ENCODE measurements at regions not wholly inside any gene's neighbourhood (a gene's known extent, or its start where the extent isn't known, plus 50 kb on each side); places are given as distances from the start of the nearest gene placed in this dataset.

DNA sequence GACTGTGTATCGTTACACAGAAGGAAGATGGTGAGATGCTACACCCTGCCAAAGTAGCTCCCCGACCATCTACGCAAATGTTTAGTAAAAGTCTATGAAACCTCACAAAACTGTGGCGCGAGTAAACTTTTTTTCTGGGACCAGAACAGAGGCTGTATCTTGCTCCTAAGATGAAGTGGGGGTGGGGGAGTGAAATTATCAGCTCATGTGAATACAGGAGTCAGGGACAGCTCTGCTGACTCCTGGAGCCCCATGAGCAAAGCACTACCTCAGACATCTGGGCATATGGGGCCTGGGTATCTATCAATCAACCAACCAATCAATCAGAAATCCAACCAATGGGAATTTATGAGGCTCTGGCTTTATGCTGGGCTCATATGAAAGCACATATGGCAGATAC, 138.6 kb upstream of the RANBP3L start:
- H3K27me3 ChIP-seq, result no peaks in the 10 kb centered on the region; the same call in 1 of the 2 replicates
- no peak overlapping the region for H3K4me3 ChIP-seq (ENCODE audit: low read depth, low read length)
- H3K9me3 ChIP-seq, result no peaks in the 10 kb centered on the region
- H3K4me1 ChIP-seq, result no peaks in the 10 kb centered on the region
- TF ChIP-seq, protein P1, sequence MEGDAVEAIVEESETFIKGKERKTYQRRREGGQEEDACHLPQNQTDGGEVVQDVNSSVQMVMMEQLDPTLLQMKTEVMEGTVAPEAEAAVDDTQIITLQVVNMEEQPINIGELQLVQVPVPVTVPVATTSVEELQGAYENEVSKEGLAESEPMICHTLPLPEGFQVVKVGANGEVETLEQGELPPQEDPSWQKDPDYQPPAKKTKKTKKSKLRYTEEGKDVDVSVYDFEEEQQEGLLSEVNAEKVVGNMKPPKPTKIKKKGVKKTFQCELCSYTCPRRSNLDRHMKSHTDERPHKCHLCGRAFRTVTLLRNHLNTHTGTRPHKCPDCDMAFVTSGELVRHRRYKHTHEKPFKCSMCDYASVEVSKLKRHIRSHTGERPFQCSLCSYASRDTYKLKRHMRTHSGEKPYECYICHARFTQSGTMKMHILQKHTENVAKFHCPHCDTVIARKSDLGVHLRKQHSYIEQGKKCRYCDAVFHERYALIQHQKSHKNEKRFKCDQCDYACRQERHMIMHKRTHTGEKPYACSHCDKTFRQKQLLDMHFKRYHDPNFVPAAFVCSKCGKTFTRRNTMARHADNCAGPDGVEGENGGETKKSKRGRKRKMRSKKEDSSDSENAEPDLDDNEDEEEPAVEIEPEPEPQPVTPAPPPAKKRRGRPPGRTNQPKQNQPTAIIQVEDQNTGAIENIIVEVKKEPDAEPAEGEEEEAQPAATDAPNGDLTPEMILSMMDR (IDR thresholded peaks at IDR 0.05; ENCODE audit: low read depth, low read length), result no peak
- H3K36me3 ChIP-seq, result no peaks in the 10 kb centered on the region
- no peak for DNase-seq

DNA sequence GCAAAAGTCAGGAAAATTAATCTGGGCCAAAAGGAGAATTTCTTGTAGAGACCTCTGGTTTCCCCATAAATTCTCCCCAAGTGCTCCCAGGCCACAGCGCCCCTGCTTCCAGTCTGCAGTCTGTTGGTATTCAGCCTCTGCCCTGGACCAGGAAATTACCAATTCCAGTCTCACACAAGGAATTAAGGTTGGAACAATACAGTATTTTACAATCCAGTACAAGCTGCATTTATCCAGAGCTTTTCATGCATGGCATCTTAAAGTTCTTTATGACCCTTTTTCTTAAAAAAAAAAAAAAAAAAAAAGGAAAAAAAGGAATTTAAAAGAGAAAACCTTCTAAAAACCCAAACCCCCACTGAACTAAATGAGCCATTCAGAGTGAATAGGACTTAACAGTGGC, 139.6 kb upstream of the RANBP3L start:
- DNase-seq, result no peak
- H3K4me1 ChIP-seq, result no peaks in the 10 kb centered on the region

DNA sequence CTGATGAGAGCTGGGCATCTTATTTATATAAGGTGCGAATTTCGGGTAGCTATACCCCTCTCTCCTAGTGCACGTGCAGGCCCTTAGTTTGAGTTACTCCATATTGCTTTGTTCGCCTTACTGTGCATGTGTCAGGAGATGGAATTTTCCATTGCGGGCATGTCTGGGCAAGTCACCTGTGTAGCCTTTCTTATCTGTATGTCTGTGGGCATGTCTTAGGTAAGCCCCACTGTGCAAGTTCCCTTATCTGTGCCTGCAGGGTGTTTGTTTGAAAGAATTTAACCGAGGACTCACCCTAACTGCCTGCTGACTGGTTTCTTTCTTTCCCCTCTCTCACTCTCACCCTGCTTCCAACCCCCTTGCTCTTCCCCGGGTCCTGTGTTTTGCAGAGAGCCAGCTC, 140.7 kb upstream of the RANBP3L start:
- H3K4me3 ChIP-seq (ENCODE audit: low read depth, low read length), result no peak overlapping the region
- H3K9me3 ChIP-seq, result no peaks in the 10 kb centered on the region
- no peaks in the 10 kb centered on the region; the same call in 1 of the 2 replicates for H3K27me3 ChIP-seq
- DNase-seq, result no peak
- TF ChIP-seq, protein P1 (IDR thresholded peaks at IDR 0.05; ENCODE audit: low read depth, low read length), result no peak
- H3K36me3 ChIP-seq, result no peaks in the 10 kb centered on the region
- H3K4me1 ChIP-seq, result no peaks in the 10 kb centered on the region

More for the DNA sequence above, 139.6 kb upstream of the RANBP3L start:
- Histone ChIP-seq H3K27me3 (no peaks in the 10 kb centered on the region; the same call in 1 of the 2 replicates), H3K9me3 (no peaks in the 10 kb centered on the region), H3K4me3 (ENCODE audit: low read depth, low read length) (no peak overlapping the region), H3K36me3 (no peaks in the 10 kb centered on the region)
- TF ChIP-seq, protein P1 (IDR thresholded peaks at IDR 0.05; ENCODE audit: low read depth, low read length), result no peak

DNA sequence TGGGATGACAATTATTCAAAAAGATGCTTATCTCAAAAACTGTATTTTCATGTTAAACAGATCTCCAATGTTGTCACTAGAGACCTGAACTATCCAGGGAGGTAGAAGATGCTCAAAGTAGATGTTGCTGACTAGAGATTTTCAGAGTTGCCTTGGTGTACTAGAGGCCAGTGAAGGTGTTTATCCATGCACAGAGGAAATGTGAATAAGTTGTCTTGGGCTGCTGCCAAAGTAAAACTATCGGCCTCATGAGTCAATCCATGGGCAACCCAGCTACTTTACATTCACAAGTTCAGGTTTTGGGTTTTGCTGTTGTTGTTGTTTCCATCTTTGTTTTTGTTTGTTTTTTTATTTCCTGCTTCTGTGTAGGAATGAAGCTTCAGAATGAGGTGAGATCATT, 141.1 kb upstream of the RANBP3L start:
- H3K27me3 ChIP-seq, result no peaks in the 10 kb centered on the region; the same call in 1 of the 2 replicates
- H3K4me1 ChIP-seq, result no peaks in the 10 kb centered on the region
- no peaks in the 10 kb centered on the region for H3K9me3 ChIP-seq
- no peaks in the 10 kb centered on the region for H3K36me3 ChIP-seq
- H3K4me3 ChIP-seq (ENCODE audit: low read depth, low read length), result no peak overlapping the region
- DNase-seq, result no peak
- TF ChIP-seq, protein P1 (IDR thresholded peaks at IDR 0.05; ENCODE audit: low read depth, low read length), result no peak

DNA sequence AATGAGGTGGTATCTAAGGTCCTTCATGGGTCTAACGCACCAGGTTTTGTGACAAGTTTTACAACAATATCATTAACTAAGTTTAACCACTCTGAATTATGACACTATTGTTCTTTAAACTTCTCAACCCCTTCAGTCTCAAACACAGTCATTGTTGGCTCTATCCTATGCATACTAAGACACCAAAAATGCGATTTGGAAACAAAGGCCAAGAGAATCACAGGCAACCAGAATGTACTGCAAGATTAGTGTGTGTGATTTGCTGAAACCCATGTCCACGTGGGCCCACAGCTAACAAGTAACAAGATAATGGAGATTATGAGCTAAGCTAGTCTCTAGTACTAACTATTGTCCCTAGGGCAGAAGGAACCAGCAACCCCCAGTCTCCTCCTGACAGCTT, 142.2 kb upstream of the RANBP3L start:
- Histone ChIP-seq H3K4me3 (ENCODE audit: low read depth, low read length) (no peak overlapping the region), H3K9me3 (no peaks in the 10 kb centered on the region), H3K36me3 (no peaks in the 10 kb centered on the region), H3K27me3 (no peaks in the 10 kb centered on the region; the same call in 1 of the 2 replicates), H3K4me1 (no peaks in the 10 kb centered on the region)
- TF ChIP-seq, protein P1 (IDR thresholded peaks at IDR 0.05; ENCODE audit: low read depth, low read length), result no peak
- DNase-seq, result no peak

DNA sequence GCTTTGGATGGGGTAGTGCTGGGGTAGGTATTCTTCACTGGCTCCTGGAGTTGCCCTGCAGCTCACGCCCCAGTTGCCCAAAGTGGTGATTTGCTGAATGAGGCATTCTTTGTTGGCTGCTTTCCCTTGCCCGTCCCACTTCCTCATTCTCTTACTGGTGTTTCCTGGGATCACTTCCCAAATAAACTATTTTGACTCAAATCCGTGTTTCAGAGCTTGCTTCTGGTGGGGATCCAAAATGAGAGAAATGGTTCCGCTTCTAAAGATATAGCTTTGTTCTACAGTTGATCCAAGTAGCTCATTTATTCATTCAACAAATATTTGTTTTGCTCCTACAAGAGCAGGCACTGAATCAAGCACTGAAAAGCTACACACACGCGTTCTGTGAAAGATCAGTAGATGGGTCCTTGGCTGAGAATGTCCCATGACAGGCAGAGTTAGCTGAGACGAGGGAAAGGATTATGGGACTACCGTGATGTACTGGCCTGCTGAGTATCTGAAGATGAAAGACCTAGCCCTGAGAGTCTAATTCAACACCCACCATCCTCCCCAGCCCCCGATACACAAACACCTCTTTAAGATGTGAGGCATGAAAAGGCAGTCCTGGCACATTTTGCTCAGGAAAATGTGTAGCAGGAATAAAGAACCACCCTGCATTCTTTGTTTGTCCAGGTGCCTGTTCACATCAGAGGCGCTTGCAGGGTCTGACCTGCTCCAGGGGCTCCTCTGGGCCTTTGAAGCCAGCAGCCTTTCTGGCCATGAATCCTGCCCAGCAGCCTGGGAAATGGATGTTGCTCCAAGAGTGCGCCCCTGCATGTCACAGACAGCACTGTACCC, 143.1 kb upstream of the RANBP3L start:
- Histone ChIP-seq H3K27me3 (no peaks in the 10 kb centered on the region; the same call in 1 of the 2 replicates), H3K36me3 (no peaks in the 10 kb centered on the region), H3K9me3 (no peaks in the 10 kb centered on the region), H3K4me1 (no peaks in the 10 kb centered on the region), H3K4me3 (ENCODE audit: low read depth, low read length) (no peak overlapping the region)
- no peak for DNase-seq
- TF ChIP-seq, protein P1 (IDR thresholded peaks at IDR 0.05; ENCODE audit: low read depth, low read length), result no peak

Data from BE2C (cell line).